ENCODE measurements at regions not wholly inside any gene's neighbourhood (a gene's known extent, or its start where the extent isn't known, plus 50 kb on each side); places are given as distances from the start of the nearest gene placed in this dataset.

DNA sequence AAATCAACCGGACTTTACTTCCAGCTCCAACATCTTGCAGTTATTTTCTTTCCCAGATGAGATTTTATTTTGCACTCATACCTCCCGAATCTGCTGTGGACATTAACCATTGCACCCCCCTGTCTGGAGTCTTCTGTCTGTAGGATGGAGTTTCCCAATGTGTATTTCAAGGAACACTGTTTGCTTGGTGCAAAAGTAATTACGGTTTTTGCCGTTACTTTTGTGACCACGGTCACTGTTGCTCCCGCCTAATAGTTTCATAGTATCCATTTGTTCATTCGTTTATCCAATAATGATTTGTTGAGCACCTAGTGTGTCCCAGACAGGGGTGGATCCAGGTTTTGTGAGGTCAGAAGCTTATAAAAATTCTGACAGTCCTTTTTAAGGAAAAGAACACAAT is 90.3 kb upstream of the BCL11A start:
- TF ChIP-seq POU2F2 (IDR thresholded peaks at IDR 0.05; ENCODE audit: low read depth, low read length), result no peak
- no peak for TF ChIP-seq POLR2A (IDR thresholded peaks at IDR 0.05; ENCODE audit: low read depth, low read length)

Measured in GM12891 (cell line).